ENCODE measurements at regions not wholly inside any gene's neighbourhood (a gene's known extent, or its start where the extent isn't known, plus 50 kb on each side); places are given as distances from the start of the nearest gene placed in this dataset.

- DNase-seq (ENCODE audit: low read depth in 2 of 2, low spot score in 1 of 2), result no peak
These were observed 449.8 kb downstream of the FGF9 start for GRCh38 chr13:22120646-22121045.

GRCh38 chr13:22121146-22121739, 450.4 kb downstream of the FGF9 start:
- no peak for DNase-seq (ENCODE audit: low read depth in 2 of 2, low spot score in 1 of 2)

GRCh38 chr13:22126433-22127021, 455.7 kb downstream of the FGF9 start:
- DNase-seq (ENCODE audit: low read depth in 2 of 2, low spot score in 1 of 2), result no peak

- no peak for DNase-seq (ENCODE audit: low read depth in 2 of 2, low spot score in 1 of 2)
These were observed 456.6 kb downstream of the FGF9 start for GRCh38 chr13:22127277-22128164.

- no peak for DNase-seq (ENCODE audit: low read depth in 2 of 2, low spot score in 1 of 2)
These were observed 457.9 kb downstream of the FGF9 start for GRCh38 chr13:22128441-22129408.

GRCh38 chr13:22130254-22130653, 459.4 kb downstream of the FGF9 start:
- no peak for DNase-seq (ENCODE audit: low read depth in 2 of 2, low spot score in 1 of 2)

GRCh38 chr13:22134261-22134660, 463.4 kb downstream of the FGF9 start:
- no peak for DNase-seq (ENCODE audit: low read depth in 2 of 2, low spot score in 1 of 2)

- no peak for DNase-seq (ENCODE audit: low read depth in 2 of 2, low spot score in 1 of 2)
These were observed 464.6 kb downstream of the FGF9 start for GRCh38 chr13:22135446-22135845.

- DNase-seq (ENCODE audit: low read depth in 2 of 2, low spot score in 1 of 2), result no peak
These were observed 466.6 kb downstream of the FGF9 start for GRCh38 chr13:22137361-22138050.

- no peak for DNase-seq (ENCODE audit: low read depth in 2 of 2, low spot score in 1 of 2)
These were observed 468.1 kb downstream of the FGF9 start for GRCh38 chr13:22138947-22139346.

- no peak for DNase-seq (ENCODE audit: low read depth in 2 of 2, low spot score in 1 of 2)
These were observed 470.8 kb downstream of the FGF9 start for GRCh38 chr13:22141716-22142115.

- DNase-seq (ENCODE audit: low read depth in 2 of 2, low spot score in 1 of 2), result no peak
These were observed 472.8 kb downstream of the FGF9 start for GRCh38 chr13:22143671-22144070.

GRCh38 chr13:22144806-22145205, 473.9 kb downstream of the FGF9 start:
- no peak for DNase-seq (ENCODE audit: low read depth in 2 of 2, low spot score in 1 of 2)

- no peak for DNase-seq (ENCODE audit: low read depth in 2 of 2, low spot score in 1 of 2)
These were observed 477.3 kb downstream of the FGF9 start for GRCh38 chr13:22148187-22148586.

GRCh38 chr13:22152751-22153150, 481.9 kb downstream of the FGF9 start:
- no peak for DNase-seq (ENCODE audit: low read depth in 2 of 2, low spot score in 1 of 2)

GRCh38 chr13:22154041-22154440, 483.2 kb downstream of the FGF9 start:
- no peak for DNase-seq (ENCODE audit: low read depth in 2 of 2, low spot score in 1 of 2)

- DNase-seq (ENCODE audit: low read depth in 2 of 2, low spot score in 1 of 2), result no peak
These were observed 491.0 kb downstream of the FGF9 start for GRCh38 chr13:22161871-22162270.

- DNase-seq (ENCODE audit: low read depth in 2 of 2, low spot score in 1 of 2), result no peak
These were observed 492.0 kb downstream of the FGF9 start for GRCh38 chr13:22162889-22163288.

- no peak for DNase-seq (ENCODE audit: low read depth in 2 of 2, low spot score in 1 of 2)
These were observed 497.7 kb downstream of the FGF9 start for GRCh38 chr13:22168437-22169190.

- DNase-seq (ENCODE audit: low read depth in 2 of 2, low spot score in 1 of 2), result no peak
These were observed 498.6 kb downstream of the FGF9 start for GRCh38 chr13:22169473-22169872.

Data from stimulated activated CD8-positive, alpha-beta memory T cell treated with anti-CD3 and anti-CD28 coated beads, Interleukin-4, amount 100 ng/mL, for 4 hours (primary cell).